Uterus (tissue), 3 donors: ENCODE measurements at regions not wholly inside any gene's neighbourhood (a gene's known extent, or its start where the extent isn't known, plus 50 kb on each side); places are given as distances from the start of the nearest gene placed in this dataset.

Experiments used
- DNase-seq, 2 donors: peaks; one replicate each; pipeline ENCODE4 v3.0.0-alpha.2; 2019 to 2020
- H3K27ac ChIP-seq, 2 donors: fragments of 200-600 bp; sonication (generic); 1 replicate in 1 of 2; 2 replicates in 1 of 2; pipeline ENCODE4 v1.5.1; 2016 to 2018
- H3K27me3 ChIP-seq, 2 donors: fragments of 200-600 bp; sonication (generic); one replicate each; pipeline ENCODE4 v1.5.1; 2018 to 2019; ENCODE audit warnings: control low read depth in 1 of 2
- H3K36me3 ChIP-seq, 2 donors: fragments of 200-600 bp; sonication (generic); one replicate each; pipeline ENCODE4 v1.5.1; 2019; ENCODE audit warnings: control low read depth in 1 of 2
- H3K4me1 ChIP-seq, 2 donors: fragments of 200-600 bp; sonication (generic); one replicate each; pipeline ENCODE4 v1.5.1; 2018 to 2019; ENCODE audit warnings: control low read depth in 1 of 2
- H3K4me3 ChIP-seq, 2 donors: fragments of 200-600 bp; sonication (generic); 1 replicate in 1 of 2; 2 replicates in 1 of 2; pipeline ENCODE4 v1.5.1; 2018 to 2019; ENCODE audit warnings: mild to moderate bottlenecking in 1 of 2
- H3K9me3 ChIP-seq, 2 donors: fragments of 200-600 bp; sonication (generic); one replicate each; pipeline ENCODE4 v1.5.1; 2019; ENCODE audit warnings: control low read depth in 1 of 2
- POLR2A ChIP-seq, 2 donors: fragments of 450-650 bp; IDR thresholded peaks; one replicate each; pipeline ENCODE4 v1.6.1; 2016; ENCODE audit warnings: antibody characterized with exemption in 2 of 2, mild to moderate bottlenecking in 1 of 2, moderate library complexity in 1 of 2
- intact Hi-C: fragments of 100-400 bp; cut with DNase I; formaldehyde crosslinking; loops from one replicate; pipeline ENCODE4 v1.15.1; 2023; ENCODE audit warnings: low total_unique reads
- TF ChIP-seq, protein P1 (sequence below), 4 experiments: fragments of 200-600 bp in 2 of 4; fragments of 450-650 bp in 2 of 4; sonication (generic) in 2 of 4; IDR thresholded peaks; one replicate each; pipeline ENCODE4 v1.5.1; 2016 to 2019; ENCODE audit warnings: antibody characterized with exemption in 4 of 4, mild to moderate bottlenecking in 2 of 4, moderate library complexity in 1 of 4
- donor health status: DM: yes; HTN: yes; CAD: no.

DNA sequence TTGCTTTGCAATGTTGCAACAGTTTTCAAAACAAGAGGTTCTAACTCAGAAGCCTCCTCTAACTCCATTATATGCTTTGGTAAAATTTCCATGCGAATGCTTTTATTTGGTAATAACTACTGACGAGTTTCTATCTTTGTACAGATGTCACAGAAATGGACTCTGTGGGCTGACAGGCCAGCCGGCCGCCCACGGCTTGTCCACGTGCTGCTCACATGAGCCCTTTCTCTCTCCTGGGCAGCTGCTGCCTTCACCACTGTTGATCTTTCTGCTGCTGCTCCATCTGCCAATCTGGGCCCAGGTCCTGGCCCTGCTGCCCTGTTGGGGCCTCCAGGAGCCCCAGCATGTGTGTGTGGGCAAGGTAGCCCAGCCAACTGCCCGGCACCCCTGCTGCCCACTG lies 168.2 kb upstream of the TMEM132C start:
- TF ChIP-seq, protein P1, sequence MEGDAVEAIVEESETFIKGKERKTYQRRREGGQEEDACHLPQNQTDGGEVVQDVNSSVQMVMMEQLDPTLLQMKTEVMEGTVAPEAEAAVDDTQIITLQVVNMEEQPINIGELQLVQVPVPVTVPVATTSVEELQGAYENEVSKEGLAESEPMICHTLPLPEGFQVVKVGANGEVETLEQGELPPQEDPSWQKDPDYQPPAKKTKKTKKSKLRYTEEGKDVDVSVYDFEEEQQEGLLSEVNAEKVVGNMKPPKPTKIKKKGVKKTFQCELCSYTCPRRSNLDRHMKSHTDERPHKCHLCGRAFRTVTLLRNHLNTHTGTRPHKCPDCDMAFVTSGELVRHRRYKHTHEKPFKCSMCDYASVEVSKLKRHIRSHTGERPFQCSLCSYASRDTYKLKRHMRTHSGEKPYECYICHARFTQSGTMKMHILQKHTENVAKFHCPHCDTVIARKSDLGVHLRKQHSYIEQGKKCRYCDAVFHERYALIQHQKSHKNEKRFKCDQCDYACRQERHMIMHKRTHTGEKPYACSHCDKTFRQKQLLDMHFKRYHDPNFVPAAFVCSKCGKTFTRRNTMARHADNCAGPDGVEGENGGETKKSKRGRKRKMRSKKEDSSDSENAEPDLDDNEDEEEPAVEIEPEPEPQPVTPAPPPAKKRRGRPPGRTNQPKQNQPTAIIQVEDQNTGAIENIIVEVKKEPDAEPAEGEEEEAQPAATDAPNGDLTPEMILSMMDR (IDR thresholded peaks at IDR 0.05): no peak
- no peak for TF ChIP-seq POLR2A (IDR thresholded peaks at IDR 0.05)
- no peaks in the 10 kb centered on the region for H3K36me3 ChIP-seq
- intact Hi-C loops: no loop called here
- H3K27me3 ChIP-seq: no peaks in the 10 kb centered on the region
- no peak overlapping the region for H3K27ac ChIP-seq
- H3K9me3 ChIP-seq: no peaks in the 10 kb centered on the region
- DNase-seq: no peak
- H3K4me1 ChIP-seq: no peaks in the 10 kb centered on the region
- H3K4me3 ChIP-seq: no peak overlapping the region

- Histone ChIP-seq H3K9me3 (no peaks in the 10 kb centered on the region), H3K4me3 (no peak overlapping the region), H3K27ac (no peak overlapping the region), H3K27me3 (no peaks in the 10 kb centered on the region), H3K36me3 (no peaks in the 10 kb centered on the region), H3K4me1 (no peaks in the 10 kb centered on the region)
- intact Hi-C loops: no loop called here
- no peak for TF ChIP-seq POLR2A (IDR thresholded peaks at IDR 0.05)
- TF ChIP-seq, protein P1 (IDR thresholded peaks at IDR 0.05): no peak
- DNase-seq: no peak
Observed at GRCh38 chr12:128103152-128103551, 163.8 kb upstream of the TMEM132C start.

DNA sequence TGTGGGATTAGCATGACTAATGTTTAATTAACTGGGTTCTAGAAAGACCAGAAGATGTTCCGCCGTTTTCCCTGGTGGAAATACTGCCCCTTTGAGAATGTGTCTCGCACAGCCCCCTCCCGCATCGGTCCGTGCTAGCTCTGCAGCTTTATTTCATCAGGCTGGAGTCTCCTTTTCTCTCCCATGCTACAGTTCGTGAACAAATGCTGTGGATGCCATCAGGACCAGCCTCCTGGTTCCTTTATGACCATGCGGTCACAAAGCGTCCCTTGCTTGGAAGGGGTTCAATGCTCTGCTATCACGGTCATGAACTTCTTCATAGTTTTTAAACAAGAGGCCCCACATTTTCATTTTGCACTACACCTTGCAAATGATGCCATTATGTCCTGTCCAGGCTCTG lies 157.7 kb upstream of the TMEM132C start:
- TF ChIP-seq POLR2A (IDR thresholded peaks at IDR 0.05): no peak
- TF ChIP-seq, protein P1 (IDR thresholded peaks at IDR 0.05): no peak
- intact Hi-C loops: no loop called here

GRCh38 chr12:128109636-128110035 lies 157.3 kb upstream of the TMEM132C start:
- Histone ChIP-seq H3K36me3 (no peaks in the 10 kb centered on the region), H3K4me1 (no peaks in the 10 kb centered on the region), H3K27me3 (no peaks in the 10 kb centered on the region), H3K9me3 (no peaks in the 10 kb centered on the region), H3K4me3 (no peak overlapping the region), H3K27ac (no peak overlapping the region)
- TF ChIP-seq POLR2A (IDR thresholded peaks at IDR 0.05): no peak
- TF ChIP-seq, protein P1 (IDR thresholded peaks at IDR 0.05): no peak
- intact Hi-C loops: no loop called here
- no peak for DNase-seq

More for the DNA sequence above, 157.7 kb upstream of the TMEM132C start:
- no peaks in the 10 kb centered on the region for H3K27me3 ChIP-seq
- no peak overlapping the region for H3K4me3 ChIP-seq
- H3K4me1 ChIP-seq: no peaks in the 10 kb centered on the region
- no peaks in the 10 kb centered on the region for H3K36me3 ChIP-seq
- H3K9me3 ChIP-seq: no peaks in the 10 kb centered on the region
- no peak overlapping the region for H3K27ac ChIP-seq
- DNase-seq: no peak

DNA sequence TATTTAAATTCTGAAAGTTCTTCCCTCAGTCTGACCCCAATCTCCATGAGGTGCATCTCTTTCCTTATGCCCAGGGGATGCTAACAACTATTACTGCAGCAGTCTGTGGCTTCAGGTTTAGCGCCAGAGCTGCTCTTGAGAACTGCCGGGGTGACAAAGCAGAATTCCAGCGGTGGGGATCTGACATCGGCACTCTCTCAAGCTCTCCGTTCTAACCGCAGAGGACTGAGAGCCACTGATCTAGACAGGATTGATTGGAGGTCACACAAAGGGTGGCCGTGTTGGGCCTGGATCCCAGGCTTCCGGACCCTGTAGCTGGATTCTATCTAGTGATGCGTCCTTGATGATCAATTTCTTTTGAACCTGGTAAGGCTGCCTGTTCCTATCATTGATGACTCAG lies 155.6 kb upstream of the TMEM132C start:
- intact Hi-C loops: no loop called here
- Histone ChIP-seq H3K27ac (no peak overlapping the region), H3K27me3 (no peaks in the 10 kb centered on the region), H3K4me3 (no peak overlapping the region), H3K36me3 (no peaks in the 10 kb centered on the region), H3K9me3 (no peaks in the 10 kb centered on the region), H3K4me1 (no peaks in the 10 kb centered on the region)
- TF ChIP-seq POLR2A (IDR thresholded peaks at IDR 0.05): no peak
- TF ChIP-seq, protein P1 (IDR thresholded peaks at IDR 0.05): no peak
- DNase-seq: no peak
